ENCODE measurements at regions not wholly inside any gene's neighbourhood (a gene's known extent, or its start where the extent isn't known, plus 50 kb on each side); places are given as distances from the start of the nearest gene placed in this dataset.

DNA sequence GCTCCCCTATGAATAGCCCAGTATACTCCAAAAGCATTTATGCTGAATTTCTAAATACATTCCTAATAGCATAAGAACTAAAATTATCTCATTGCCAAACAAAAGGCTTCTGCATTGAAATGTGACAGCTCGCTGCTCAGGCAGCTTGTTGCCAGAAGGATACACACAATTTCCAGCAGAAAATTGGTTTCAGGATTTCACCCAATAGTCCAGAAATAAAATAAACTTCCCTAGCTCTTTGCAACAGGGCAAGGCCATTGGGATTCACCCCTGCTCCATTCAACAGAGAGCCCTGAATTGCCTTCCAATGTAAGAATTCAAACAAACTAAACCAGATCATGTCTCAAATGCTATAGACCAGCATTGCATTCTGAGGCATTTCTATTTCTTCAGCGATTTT is 70.7 kb downstream of the RBM43 start:
- TF ChIP-seq EZH2 (IDR thresholded peaks at IDR 0.05; ENCODE audit: low read depth, unreplicated experiment) (no peak), CREB1 (CRISPR knock-in tag; IDR thresholded peaks at IDR 0.05; ENCODE audit: low read depth) (no peak), ZNF331 (CRISPR knock-in tag; IDR thresholded peaks at IDR 0.05; ENCODE audit: low read depth) (no peak), NANOG (IDR thresholded peaks at IDR 0.05; ENCODE audit: borderline replicate concordance) (no peak), JUNB (IDR thresholded peaks at IDR 0.05; ENCODE audit: unreplicated experiment) (no peak)
- TF ChIP-seq, protein P1, sequence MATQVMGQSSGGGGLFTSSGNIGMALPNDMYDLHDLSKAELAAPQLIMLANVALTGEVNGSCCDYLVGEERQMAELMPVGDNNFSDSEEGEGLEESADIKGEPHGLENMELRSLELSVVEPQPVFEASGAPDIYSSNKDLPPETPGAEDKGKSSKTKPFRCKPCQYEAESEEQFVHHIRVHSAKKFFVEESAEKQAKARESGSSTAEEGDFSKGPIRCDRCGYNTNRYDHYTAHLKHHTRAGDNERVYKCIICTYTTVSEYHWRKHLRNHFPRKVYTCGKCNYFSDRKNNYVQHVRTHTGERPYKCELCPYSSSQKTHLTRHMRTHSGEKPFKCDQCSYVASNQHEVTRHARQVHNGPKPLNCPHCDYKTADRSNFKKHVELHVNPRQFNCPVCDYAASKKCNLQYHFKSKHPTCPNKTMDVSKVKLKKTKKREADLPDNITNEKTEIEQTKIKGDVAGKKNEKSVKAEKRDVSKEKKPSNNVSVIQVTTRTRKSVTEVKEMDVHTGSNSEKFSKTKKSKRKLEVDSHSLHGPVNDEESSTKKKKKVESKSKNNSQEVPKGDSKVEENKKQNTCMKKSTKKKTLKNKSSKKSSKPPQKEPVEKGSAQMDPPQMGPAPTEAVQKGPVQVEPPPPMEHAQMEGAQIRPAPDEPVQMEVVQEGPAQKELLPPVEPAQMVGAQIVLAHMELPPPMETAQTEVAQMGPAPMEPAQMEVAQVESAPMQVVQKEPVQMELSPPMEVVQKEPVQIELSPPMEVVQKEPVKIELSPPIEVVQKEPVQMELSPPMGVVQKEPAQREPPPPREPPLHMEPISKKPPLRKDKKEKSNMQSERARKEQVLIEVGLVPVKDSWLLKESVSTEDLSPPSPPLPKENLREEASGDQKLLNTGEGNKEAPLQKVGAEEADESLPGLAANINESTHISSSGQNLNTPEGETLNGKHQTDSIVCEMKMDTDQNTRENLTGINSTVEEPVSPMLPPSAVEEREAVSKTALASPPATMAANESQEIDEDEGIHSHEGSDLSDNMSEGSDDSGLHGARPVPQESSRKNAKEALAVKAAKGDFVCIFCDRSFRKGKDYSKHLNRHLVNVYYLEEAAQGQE (IDR thresholded peaks at IDR 0.05; ENCODE audit: unreplicated experiment), result no peak
- TF ChIP-seq, protein P2, sequence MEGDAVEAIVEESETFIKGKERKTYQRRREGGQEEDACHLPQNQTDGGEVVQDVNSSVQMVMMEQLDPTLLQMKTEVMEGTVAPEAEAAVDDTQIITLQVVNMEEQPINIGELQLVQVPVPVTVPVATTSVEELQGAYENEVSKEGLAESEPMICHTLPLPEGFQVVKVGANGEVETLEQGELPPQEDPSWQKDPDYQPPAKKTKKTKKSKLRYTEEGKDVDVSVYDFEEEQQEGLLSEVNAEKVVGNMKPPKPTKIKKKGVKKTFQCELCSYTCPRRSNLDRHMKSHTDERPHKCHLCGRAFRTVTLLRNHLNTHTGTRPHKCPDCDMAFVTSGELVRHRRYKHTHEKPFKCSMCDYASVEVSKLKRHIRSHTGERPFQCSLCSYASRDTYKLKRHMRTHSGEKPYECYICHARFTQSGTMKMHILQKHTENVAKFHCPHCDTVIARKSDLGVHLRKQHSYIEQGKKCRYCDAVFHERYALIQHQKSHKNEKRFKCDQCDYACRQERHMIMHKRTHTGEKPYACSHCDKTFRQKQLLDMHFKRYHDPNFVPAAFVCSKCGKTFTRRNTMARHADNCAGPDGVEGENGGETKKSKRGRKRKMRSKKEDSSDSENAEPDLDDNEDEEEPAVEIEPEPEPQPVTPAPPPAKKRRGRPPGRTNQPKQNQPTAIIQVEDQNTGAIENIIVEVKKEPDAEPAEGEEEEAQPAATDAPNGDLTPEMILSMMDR (conservative IDR thresholded peaks at IDR 0.05; ENCODE audit: low read depth in 2 of 2), result no peak
- TF ChIP-seq, protein P3, sequence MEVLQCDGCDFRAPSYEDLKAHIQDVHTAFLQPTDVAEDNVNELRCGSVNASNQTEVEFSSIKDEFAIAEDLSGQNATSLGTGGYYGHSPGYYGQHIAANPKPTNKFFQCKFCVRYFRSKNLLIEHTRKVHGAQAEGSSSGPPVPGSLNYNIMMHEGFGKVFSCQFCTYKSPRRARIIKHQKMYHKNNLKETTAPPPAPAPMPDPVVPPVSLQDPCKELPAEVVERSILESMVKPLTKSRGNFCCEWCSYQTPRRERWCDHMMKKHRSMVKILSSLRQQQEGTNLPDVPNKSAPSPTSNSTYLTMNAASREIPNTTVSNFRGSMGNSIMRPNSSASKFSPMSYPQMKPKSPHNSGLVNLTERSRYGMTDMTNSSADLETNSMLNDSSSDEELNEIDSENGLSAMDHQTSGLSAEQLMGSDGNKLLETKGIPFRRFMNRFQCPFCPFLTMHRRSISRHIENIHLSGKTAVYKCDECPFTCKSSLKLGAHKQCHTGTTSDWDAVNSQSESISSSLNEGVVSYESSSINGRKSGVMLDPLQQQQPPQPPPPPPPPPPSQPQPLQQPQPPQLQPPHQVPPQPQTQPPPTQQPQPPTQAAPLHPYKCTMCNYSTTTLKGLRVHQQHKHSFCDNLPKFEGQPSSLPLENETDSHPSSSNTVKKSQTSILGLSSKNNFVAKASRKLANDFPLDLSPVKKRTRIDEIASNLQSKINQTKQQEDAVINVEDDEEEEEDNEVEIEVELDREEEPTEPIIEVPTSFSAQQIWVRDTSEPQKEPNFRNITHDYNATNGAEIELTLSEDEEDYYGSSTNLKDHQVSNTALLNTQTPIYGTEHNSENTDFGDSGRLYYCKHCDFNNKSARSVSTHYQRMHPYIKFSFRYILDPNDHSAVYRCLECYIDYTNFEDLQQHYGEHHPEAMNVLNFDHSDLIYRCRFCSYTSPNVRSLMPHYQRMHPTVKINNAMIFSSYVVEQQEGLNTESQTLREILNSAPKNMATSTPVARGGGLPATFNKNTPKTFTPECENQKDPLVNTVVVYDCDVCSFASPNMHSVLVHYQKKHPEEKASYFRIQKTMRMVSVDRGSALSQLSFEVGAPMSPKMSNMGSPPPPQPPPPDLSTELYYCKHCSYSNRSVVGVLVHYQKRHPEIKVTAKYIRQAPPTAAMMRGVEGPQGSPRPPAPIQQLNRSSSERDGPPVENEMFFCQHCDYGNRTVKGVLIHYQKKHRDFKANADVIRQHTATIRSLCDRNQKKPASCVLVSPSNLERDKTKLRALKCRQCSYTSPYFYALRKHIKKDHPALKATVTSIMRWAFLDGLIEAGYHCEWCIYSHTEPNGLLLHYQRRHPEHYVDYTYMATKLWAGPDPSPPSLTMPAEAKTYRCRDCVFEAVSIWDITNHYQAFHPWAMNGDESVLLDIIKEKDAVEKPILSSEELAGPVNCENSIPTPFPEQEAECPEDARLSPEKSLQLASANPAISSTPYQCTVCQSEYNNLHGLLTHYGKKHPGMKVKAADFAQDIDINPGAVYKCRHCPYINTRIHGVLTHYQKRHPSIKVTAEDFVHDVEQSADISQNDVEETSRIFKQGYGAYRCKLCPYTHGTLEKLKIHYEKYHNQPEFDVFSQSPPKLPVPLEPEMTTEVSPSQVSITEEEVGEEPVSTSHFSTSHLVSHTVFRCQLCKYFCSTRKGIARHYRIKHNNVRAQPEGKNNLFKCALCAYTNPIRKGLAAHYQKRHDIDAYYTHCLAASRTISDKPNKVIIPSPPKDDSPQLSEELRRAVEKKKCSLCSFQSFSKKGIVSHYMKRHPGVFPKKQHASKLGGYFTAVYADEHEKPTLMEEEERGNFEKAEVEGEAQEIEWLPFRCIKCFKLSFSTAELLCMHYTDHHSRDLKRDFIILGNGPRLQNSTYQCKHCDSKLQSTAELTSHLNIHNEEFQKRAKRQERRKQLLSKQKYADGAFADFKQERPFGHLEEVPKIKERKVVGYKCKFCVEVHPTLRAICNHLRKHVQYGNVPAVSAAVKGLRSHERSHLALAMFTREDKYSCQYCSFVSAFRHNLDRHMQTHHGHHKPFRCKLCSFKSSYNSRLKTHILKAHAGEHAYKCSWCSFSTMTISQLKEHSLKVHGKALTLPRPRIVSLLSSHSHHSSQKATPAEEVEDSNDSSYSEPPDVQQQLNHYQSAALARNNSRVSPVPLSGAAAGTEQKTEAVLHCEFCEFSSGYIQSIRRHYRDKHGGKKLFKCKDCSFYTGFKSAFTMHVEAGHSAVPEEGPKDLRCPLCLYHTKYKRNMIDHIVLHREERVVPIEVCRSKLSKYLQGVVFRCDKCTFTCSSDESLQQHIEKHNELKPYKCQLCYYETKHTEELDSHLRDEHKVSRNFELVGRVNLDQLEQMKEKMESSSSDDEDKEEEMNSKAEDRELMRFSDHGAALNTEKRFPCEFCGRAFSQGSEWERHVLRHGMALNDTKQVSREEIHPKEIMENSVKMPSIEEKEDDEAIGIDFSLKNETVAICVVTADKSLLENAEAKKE (CRISPR knock-in tag; IDR thresholded peaks at IDR 0.05), result no peak

Data from GM23338 (cell line).